ENCODE measurements at regions not wholly inside any gene's neighbourhood (a gene's known extent, or its start where the extent isn't known, plus 50 kb on each side); places are given as distances from the start of the nearest gene placed in this dataset.

- no peak for DNase-seq
These were observed 354.3 kb downstream of the KLF12 start for GRCh38 chr13:73779881-73780280.

- no peak for DNase-seq
These were observed 355.9 kb downstream of the KLF12 start for GRCh38 chr13:73778242-73778864.

GRCh38 chr13:73777134-73777533, 357.1 kb downstream of the KLF12 start:
- no peak for DNase-seq

GRCh38 chr13:73776151-73776785, 357.9 kb downstream of the KLF12 start:
- no peak for DNase-seq

- no peak for DNase-seq
These were observed 361.0 kb downstream of the KLF12 start for GRCh38 chr13:73773168-73773549.

- no peak for DNase-seq
These were observed 361.6 kb downstream of the KLF12 start for GRCh38 chr13:73772449-73773167.

- DNase-seq: peak; percentile 34 to 45
These were observed 366.4 kb downstream of the KLF12 start for GRCh38 chr13:73767747-73768315.

- no peak for DNase-seq
These were observed 366.9 kb downstream of the KLF12 start for GRCh38 chr13:73767191-73767741.

GRCh38 chr13:73765651-73766384, 368.4 kb downstream of the KLF12 start:
- DNase-seq: peak; percentile 63 to 67

- no peak for DNase-seq
These were observed 374.8 kb downstream of the KLF12 start for GRCh38 chr13:73759434-73759833.

GRCh38 chr13:73757481-73758233, 376.5 kb downstream of the KLF12 start:
- DNase-seq: no peak

GRCh38 chr13:73754727-73755292, 379.4 kb downstream of the KLF12 start:
- peak in 1 of 2 donors; percentile 22 for DNase-seq

- DNase-seq: no peak
These were observed 380.0 kb downstream of the KLF12 start for GRCh38 chr13:73754241-73754640.

GRCh38 chr13:73751290-73751689, 382.9 kb downstream of the KLF12 start:
- DNase-seq: no peak

GRCh38 chr13:73748404-73748803, 385.8 kb downstream of the KLF12 start:
- DNase-seq: no peak

GRCh38 chr13:73745190-73745589, 389.0 kb downstream of the KLF12 start:
- DNase-seq: no peak

GRCh38 chr13:73742982-73743381, 391.2 kb downstream of the KLF12 start:
- DNase-seq: no peak

- no peak for DNase-seq
These were observed 392.5 kb downstream of the KLF12 start for GRCh38 chr13:73741742-73742141.

GRCh38 chr13:73741111-73741510, 393.1 kb downstream of the KLF12 start:
- DNase-seq: no peak

- DNase-seq: no peak
These were observed 393.5 kb downstream of the KLF12 start for GRCh38 chr13:73740666-73741065.

GRCh38 chr13:73739394-73739793, 394.8 kb downstream of the KLF12 start:
- no peak for DNase-seq

- DNase-seq: no peak
These were observed 395.6 kb downstream of the KLF12 start for GRCh38 chr13:73738626-73739025.

Measured in stimulated activated CD4-positive, alpha-beta T cell treated with anti-CD3 and anti-CD28 coated beads, Interleukin-2, amount 100 ng/mL, for 24 hours (primary cell).